GM10248 (cell line): ENCODE measurements at regions not wholly inside any gene's neighbourhood (a gene's known extent, or its start where the extent isn't known, plus 50 kb on each side); places are given as distances from the start of the nearest gene placed in this dataset.

Source experiments
- CTCF ChIA-PET: fragments of 300-600 bp; sonication (Branson Sonifier 250); formaldehyde crosslinking; extraction: SDS; loops from one replicate; lab custom pipeline; 2021; ENCODE audit warnings: antibody characterized with exemption; lab: Yijun Ruan, JAX
- POLR2A ChIA-PET: fragments of 350-650 bp; sonication (Branson Sonifier 250); formaldehyde crosslinking; extraction: SDS; loops from one replicate; lab custom pipeline; 2020; ENCODE audit warnings: antibody characterized with exemption; lab: Yijun Ruan, JAX
- DNase-seq: peaks from one replicate; pipeline ENCODE4 v3.0.0; 2012; ENCODE audit errors: extremely low spot score
- CTCF ChIP-seq: IDR thresholded peaks from 2 replicates; pipeline ENCODE4 v1.5.1; 2012; ENCODE audit warnings: mild to moderate bottlenecking, low read depth; ENCODE audit errors: extremely low read depth, missing control alignments, control extremely low read depth

DNA sequence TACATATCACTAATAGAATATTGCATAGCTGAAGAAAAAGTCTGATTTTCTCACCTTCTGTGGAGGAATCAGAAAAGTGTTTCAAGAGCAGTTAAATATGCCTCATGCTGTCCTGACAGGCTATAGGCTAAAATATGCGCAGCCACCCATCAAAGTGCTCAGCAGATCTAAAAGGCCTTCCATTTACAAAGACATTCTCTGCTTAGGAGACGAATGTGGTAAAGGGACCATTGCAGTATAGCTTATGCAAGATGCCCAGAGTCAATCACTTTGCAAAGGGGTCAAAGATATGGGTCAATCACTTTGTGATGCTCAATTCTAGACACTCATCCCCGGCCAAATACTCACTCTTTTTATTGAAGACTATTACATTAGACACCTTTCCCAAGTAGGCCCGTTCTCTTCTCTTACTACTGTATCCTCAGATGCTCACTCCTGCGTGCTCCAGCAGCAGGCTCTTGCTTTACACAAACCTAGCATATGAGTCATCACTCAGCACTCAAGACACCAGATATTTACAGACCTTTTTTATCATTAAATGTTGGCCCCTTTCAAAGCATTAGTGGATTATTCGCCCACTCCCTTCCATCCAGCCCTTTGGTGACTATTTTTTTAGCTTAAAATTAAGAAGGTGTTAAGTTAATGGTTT is 568.2 kb upstream of the CDH18 start:
- ChIA-PET POLR2A (no interaction called here), CTCF (interaction anchor here (1.3 kb wide), 1 partner anchor 9 kb away, joined by 4 read pairs; no protein-coding TSS in a partner anchor)
- TF ChIP-seq CTCF = no peak
- DNase-seq = no peak

GRCh38 chr5:20555034-20555433 is 567.0 kb upstream of the CDH18 start:
- CTCF ChIA-PET = interaction anchor here (1.3 to 1.5 kb wide), 2 partner anchors 20 to 27 kb away, joined by 3 to 5 read pairs; no protein-coding TSS in a partner anchor
- TF ChIP-seq CTCF = no peak
- DNase-seq = no peak
- POLR2A ChIA-PET = interaction anchor here (0.6 kb wide), 1 partner anchor 17 kb away, joined by 3 read pairs; no protein-coding TSS in a partner anchor

DNA sequence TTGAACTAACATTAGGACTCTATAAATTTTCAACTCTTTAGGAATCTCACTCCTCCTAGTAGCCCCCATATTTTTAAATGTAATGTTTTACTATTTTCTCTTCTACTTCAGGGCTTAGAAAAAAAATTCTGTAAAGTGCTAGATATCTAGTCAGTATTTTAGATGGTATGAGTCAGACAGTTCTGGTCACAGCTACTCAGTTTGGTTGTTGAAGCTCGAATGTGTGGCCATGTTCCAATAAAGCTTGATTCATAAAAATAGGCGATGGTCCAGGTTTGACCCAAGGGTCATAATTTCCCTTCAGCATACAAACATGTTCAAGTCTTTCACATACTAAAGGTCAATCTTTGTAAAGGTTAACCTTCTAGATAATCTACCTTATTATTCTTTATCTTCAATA is 566.0 kb upstream of the CDH18 start:
- TF ChIP-seq CTCF = no peak
- no peak for DNase-seq
- POLR2A ChIA-PET = no interaction called here
- CTCF ChIA-PET = no interaction called here

- CTCF ChIA-PET = interaction anchor here (2.1 kb wide), 1 partner anchor 11 kb away, joined by 6 read pairs; no protein-coding TSS in a partner anchor
- TF ChIP-seq CTCF = no peak
- no peak for DNase-seq
- POLR2A ChIA-PET = interaction anchor here (0.6 kb wide), 1 partner anchor 17 kb away, joined by 3 read pairs; no protein-coding TSS in a partner anchor
These were observed 550.1 kb upstream of the CDH18 start for GRCh38 chr5:20537911-20538703.

- ChIA-PET POLR2A (no interaction called here), CTCF (interaction anchor here (1.4 to 2.1 kb wide), 2 partner anchors 9 to 36 kb away, joined by 3 to 6 read pairs; no protein-coding TSS in a partner anchor)
- no peak for TF ChIP-seq CTCF
- no peak for DNase-seq
These were observed 548.8 kb upstream of the CDH18 start for GRCh38 chr5:20536813-20537212.

- DNase-seq = no peak
- no peak for TF ChIP-seq CTCF
- ChIA-PET POLR2A (no interaction called here), CTCF (interaction anchor here (1.4 to 2.1 kb wide), 2 partner anchors 9 to 36 kb away, joined by 3 to 6 read pairs; no protein-coding TSS in a partner anchor)
These were observed 548.3 kb upstream of the CDH18 start for GRCh38 chr5:20536341-20536740.
